Neural cell (in vitro differentiated cells): ENCODE measurements at regions not wholly inside any gene's neighbourhood (a gene's known extent, or its start where the extent isn't known, plus 50 kb on each side); places are given as distances from the start of the nearest gene placed in this dataset.

ENCODE experiments used
- CTCF ChIP-seq: fragments of 450-650 bp; IDR thresholded peaks from 2 replicates; pipeline ENCODE4 v1.5.1; 2014; ENCODE audit warnings: antibody characterized with exemption, mild to moderate bottlenecking, moderate library complexity; ENCODE audit not compliant: poor library complexity, severe bottlenecking
- EP300 ChIP-seq: fragments of 450-650 bp; conservative IDR thresholded peaks from 2 replicates; pipeline ENCODE4 v1.6.1; 2014; ENCODE audit warnings: antibody characterized with exemption, mild to moderate bottlenecking, moderate library complexity; ENCODE audit not compliant: poor library complexity, severe bottlenecking
- EZH2 ChIP-seq: fragments of 200-600, 300-800 bp; shearing (Covaris generic), sonication (generic); IDR thresholded peaks from 2 replicates; pipeline ENCODE4 v1.6.1; 2014; ENCODE audit warnings: antibody characterized with exemption, low read length, borderline replicate concordance, mild to moderate bottlenecking; ENCODE audit not compliant: insufficient read depth, poor library complexity, severe bottlenecking
- POLR2AphosphoS5 ChIP-seq: IDR thresholded peaks from 2 replicates; pipeline ENCODE4 v1.6.1; 2012
- TAF1 ChIP-seq: IDR thresholded peaks from 2 replicates; pipeline ENCODE4 v1.6.1; 2012; ENCODE audit warnings: low read depth

GRCh38 chr13:31884556-31884955 is 145.2 kb downstream of the RXFP2 start:
- TF ChIP-seq CTCF (no peak), EZH2 (no peak), TAF1 (no peak), POLR2AphosphoS5 (no peak), EP300 (no peak)
